Activated CD4-positive, alpha-beta T cell treated with anti-CD3 and anti-CD28 coated beads, Interleukin-2, amount 50 U/mL, for 48 hours (primary cell): ENCODE measurements at regions not wholly inside any gene's neighbourhood (a gene's known extent, or its start where the extent isn't known, plus 50 kb on each side); places are given as distances from the start of the nearest gene placed in this dataset.

Experiments
- DNase-seq, 2 experiments: peaks; one replicate each; pipeline ENCODE4 v3.0.0-alpha.2; 2020

DNA sequence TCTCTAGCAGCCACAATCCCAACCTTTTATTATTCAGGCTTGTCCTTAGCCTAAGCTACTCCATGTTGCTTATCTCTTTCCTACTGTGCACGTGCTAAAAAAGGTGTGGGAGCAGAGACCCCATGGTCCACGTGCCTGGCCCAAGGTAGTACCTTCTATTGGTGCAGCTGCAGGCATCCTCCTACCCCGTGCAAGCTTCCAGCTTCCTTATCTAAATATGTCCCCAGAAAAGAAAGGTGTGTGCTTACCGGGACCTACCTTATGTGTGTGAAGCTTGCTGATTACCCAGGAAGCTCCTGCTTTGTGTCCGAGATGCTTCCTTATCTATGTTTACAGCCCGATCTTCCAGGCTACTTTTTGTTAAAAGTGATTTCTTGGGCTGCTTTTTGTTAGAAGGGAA lies 2382.4 kb downstream of the PCDH9 start:
- no peak for DNase-seq

DNA sequence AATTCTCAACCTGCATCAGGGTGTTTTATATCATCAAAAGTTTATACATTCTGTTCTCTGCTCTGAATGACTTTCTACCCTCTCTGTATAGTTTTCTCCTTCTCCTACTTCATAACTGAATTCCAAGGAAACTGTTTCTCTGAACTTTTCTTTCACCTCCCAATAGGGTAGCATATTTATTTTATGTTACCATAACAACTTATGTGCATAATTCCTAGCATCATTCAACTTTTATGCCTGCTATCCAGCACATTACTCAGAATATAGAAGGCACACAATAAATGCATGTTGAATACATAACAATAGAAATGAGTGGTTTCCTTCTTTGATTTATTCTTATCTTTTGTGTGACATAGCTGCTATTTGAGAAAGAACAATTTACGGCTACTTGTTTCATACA lies 2385.0 kb downstream of the PCDH9 start:
- DNase-seq: no peak

DNA sequence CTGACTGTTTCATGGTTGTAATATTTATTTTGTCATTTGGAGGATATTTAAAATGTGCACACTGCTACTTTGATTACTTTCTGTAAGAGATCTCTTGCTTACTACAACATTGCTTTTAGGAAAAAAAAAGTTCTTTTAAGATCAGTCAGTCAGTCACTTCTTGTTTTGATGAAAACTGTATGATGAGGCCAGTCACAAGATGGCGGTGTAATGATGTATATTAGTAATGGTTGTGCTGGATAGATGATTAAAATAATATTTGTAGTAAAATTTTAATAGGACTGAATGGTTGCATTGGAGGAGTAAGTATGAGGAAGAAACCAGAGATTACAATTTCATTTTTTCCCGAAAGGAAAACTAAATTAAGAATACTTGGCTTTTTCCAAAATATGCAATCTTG lies 2411.1 kb downstream of the PCDH9 start:
- no peak for DNase-seq

DNA sequence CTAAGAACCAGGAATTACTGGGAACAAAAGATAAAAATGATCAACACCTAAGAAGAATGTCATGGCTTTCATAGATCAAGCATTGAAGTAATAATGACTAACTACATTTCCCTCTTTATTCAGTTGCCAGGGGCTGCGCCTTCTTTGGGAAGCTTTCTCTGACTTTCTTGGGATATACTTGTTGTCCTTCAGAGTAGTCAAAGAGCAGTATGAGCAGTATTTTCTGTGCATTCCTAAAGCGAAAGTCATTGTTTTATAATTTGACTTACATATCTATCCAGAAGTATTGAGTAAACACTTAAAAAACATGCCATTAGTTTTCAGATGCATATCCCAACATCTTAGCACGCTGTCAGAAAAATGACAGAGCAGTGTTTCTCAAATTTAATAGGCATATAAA lies 2412.4 kb downstream of the PCDH9 start:
- no peak for DNase-seq

DNA sequence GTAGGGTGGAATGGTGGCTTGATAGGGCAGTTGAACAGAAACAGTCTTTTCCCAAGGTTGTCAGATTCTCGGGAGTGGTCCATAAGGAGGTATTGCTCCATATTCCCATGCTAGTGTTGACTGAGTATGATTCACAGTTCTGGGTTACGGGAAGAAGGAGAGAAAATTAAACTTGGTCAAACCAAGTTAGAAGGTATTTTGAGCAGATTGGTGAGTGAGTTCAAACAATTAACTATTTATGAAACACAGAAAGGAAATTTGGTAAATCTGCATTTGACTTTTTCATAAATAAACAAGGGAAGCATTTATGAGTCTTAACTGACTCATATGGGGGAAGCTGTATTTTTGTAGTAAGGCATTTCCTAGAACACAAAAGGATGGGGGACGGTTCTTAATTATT lies 2419.4 kb downstream of the PCDH9 start:
- no peak for DNase-seq

DNA sequence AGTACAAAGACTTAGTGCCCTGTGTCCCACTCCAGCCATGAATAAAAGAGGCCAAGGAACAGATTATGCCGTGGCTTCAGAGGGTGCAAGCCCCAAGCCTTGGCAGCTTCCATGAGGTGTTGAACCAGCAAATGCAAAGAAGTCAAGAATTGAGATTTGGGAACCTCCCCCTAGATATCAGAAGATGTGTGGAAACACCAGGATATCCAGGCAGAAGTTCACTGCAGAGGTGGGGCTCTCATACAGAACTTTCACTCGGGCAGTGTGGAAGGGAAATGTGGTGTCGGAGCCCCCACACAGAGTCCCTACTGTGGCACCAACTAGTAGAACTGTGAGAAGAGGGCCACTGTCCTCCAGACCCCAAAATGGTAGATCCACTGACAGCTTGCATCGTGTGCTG lies 2421.4 kb downstream of the PCDH9 start:
- no peak for DNase-seq

DNA sequence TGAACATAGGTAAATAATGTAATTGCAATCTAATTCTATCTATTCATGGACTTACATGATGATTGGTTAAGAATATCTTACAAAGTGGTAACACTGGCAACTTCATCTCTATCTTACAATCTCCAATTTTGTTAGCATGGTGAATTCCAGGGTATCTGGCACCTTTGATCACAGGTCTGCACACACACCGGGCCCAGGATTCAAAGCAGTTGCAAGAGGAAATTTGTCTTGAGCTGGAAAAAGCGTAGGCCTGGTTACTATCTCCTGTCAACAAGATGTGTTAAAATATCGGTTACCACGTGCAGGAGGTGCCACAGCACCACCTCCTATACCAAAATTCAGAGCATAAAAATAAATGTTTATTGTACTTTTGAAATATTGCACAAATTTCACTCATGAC lies 2428.4 kb downstream of the PCDH9 start:
- no peak for DNase-seq

DNA sequence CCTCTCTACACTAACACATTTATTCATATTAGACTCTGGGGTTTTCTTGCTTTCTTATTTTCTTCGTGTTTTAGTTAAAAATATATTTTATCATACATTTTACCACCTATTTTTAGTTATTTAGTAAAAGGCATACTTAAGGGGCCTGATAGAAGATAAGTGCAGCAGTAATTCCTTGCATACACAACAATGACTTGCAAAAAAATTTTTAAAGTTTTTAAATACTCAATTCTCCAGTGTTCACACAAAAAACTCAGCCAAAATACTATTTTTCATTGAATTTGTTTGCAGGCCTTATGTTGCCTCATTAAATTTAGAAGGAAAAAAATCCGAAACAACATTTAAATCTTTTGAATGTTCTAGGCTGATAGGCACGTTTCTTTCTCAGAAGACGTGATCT lies 2431.7 kb downstream of the PCDH9 start:
- DNase-seq: no peak

DNA sequence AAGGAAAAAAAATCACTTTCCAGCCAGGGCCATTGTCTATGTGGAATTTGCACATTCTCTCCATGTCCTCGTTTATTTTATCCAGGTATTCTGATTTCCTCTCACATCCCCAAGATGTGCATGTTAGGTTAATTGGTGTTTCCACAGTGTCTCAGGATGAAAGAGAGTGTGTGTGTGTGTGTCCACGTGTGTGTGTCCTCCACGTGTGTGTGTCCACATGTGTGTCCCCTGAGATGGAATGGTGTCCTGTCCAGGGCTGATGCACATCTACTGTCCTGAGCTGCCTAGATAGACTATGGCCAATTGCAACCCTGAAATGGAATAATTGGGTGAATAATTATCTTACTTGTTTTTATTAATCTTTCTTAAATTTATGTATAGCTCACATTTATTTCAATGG lies 2436.5 kb downstream of the PCDH9 start:
- no peak for DNase-seq

DNA sequence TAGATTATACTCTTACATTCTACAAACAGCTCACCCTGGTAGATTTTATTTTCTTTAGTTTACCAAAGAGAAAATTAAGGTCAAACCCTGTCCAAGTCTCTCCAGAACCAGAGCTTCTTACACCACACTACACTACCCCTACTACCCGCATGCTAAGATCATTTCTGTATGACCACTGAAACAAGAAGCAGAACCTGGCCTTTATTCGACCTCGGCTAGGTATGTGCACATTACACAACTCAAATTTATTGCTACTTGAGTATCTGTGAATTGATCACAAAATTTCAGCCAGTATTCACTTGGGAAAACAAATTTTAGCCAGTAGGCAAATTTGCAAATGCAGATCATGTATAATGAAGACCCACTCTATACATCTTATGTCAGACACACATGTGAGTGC lies 2437.0 kb downstream of the PCDH9 start:
- DNase-seq: no peak

DNA sequence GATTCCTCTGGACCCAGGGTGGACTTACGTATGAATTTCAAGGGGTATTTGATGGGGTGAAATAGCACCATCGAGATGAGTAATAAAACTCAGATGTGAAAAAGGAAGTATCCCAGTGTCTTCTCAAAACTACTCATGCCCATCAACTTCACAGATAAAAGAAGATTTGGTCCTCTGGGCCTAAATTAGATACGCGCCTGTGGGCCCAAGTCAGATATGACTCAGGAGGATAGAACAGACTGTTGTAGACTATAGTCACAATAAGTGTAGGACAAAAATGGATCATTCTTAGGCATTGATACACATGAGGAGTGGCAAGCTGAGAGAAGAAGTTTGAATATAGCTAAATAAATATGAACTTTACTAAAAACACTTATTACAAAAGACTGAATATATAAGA lies 2438.8 kb downstream of the PCDH9 start:
- DNase-seq: no peak

DNA sequence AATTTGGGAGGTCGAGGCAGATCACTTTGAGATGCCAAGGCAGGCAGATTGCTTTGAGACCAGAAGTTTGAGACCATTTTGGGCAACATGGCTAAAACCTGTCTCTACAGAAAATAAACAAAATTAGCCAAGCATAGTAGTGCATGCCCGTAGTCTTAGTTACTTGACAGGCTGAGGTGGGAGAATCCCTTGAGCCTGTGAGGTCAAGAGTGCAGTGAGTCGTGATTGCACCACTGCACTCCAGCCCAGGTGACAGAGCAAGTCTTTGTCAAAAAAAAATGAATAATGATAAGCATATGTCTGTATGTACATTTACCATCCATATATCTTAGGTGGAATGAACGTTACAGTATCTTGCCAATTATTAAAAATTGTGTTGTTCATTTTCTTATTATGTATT lies 2447.7 kb downstream of the PCDH9 start:
- no peak for DNase-seq

DNA sequence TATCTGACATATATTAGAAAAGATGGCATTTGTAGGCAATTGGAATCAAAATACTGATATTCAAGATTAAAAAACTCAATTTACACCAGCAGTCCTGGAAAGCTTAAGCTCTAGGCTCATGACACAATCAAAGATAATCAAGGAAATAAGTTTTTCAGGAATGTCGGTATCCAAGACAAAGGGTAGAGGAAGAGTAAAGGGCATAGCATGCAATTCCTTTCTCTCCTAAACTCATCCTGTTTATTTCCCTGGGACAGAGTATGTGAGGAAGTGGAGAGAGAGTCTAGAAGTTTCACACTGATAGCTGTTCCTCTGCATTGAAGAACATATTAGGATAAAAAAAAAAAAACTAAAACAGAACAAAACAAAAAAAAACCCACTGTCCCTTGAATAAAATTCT lies 2452.1 kb downstream of the PCDH9 start:
- DNase-seq: no peak

DNA sequence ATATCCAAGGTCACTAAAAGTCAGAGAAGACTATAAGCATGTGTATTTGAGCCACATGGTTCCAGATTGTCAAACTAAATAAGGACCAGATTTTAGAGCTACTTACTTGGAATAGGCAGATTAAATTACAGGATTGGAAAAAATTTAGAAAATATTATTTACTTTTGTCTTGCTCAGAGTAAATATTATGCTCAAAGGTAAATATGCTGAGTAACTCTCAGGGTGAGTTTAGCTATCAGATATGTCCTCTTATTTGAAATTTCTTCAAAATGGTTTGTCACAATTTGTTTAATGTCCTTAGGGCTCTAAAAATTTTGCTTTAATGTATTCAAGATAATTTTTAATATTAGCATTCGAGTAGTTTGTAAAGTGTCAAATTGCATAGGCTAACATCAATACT lies 2455.2 kb downstream of the PCDH9 start:
- DNase-seq: no peak

DNA sequence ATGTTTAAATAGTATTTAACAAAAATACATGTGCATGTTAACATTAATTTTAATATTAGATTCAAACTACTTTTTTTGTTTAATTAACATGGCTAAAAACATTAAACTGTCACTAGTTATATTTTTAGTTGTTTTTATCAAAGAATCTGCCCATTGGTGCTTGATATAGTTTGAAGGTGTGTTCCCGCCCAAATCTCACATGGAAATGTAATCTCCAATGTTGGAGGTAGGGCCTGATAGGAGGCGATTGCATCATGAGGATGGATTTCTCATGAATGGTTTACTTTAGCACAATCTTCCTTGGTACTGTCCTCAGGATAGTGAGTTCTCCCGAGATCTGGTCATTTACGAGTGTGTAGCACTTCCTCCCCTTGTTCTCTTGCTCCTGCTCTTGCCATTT lies 2459.4 kb downstream of the PCDH9 start:
- DNase-seq: no peak

DNA sequence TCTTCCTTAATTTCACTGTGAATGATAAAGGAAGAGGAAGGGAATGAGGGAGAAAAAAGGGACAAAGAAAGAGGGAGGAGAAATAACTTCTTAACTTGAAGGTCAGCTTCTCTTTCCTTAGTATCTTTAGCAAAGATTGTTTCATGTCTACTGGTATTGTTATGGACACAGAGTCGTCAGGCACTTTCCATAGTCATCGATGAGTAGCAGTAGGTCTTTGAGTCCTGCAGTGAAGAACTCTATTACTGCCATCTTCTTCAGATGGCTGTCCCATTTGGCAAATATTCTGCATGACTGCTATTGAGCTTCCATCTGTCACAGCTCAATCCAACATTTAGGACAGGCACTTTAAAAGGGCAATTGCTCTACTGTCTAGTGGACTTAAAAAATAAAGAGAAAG lies 2463.1 kb downstream of the PCDH9 start:
- DNase-seq: no peak

DNA sequence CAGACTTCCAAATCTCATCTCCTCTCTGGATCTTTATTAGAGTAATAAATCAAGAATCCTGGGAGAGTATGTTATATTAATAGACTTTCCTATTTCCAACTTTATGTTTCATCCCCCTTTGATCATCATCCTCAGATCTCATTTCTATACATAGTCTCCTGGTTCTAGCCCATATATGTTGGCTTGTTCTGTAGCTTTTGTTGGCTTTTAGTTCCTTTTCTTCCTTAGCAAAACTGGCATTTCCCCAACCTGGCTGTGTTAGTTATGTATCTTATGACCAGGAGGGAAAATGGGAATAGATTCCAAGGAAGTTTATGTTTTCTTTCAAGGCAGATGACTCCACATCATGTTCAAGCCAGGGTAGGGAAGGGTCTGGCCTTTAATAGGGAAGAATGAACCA lies 2464.5 kb downstream of the PCDH9 start:
- no peak for DNase-seq

DNA sequence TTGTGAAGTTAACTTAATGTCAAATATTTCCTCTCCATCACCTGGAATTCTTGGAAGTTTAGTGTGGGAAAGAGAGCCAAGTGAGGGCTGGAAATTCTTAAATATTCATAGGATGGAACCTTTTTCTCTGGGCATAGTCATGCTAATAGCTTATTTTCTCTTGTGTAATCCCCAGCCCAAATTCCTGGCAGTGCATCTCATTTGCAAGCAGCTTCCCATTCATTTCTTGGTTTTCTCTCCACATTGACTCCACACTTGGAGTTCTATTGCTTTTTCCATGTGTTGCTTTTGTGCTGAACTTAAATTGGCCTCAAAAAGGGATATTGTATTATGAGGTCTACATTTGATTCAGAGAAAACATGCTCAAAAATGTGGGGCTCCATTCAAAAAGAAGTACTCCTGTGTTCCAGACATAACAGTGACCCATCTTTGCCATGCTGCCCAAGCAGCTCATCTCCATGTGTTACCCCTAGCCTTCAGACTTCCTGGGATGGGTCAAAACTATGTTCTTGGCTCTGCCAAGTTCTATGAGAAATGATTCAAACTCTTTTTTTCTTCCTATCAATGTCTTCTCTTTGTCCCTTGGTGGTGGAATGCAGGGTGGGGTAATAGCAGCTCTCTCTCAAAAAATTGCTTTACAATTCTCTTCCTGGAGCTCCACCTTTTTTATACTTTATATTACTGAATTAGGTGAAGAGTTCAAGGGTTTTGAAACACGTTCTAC lies 2471.5 kb downstream of the PCDH9 start:
- DNase-seq: no peak

DNA sequence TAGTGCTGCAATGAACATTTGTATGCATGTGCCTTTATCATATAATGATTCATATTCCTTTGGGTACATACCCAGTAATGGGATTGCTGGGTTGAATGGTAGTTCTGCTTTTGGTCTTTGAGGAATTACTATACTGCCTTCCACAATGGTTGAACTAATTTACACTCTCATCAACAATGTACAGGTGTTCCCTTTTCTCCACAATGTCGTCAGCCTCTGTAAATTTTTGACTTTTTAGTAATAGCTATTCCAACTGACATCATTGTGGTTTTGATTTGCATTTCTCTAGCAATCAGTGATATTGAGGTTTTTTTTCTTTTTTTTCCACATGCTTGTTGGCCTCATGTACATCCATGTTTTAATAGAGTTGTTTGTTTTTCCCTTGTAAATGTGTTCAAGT lies 2473.5 kb downstream of the PCDH9 start:
- DNase-seq: no peak

DNA sequence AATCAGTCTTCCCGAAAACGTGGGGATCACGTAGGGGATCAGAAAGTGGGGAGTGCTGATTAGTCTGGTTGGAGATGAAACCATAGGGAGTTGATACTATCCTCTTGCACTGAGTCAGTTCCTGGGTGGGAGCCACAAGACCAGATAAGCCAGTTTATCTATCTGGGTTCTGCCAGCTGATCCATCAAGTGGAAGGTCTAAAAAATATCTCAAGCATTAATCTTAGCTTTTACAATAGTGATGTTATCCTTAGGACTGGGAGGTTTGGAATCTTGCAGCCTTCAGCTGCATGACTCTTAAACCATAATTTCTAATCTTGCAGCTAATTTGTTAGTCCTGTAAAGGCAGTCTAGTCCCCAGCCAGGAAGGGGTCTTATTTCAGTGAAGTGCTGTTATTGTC lies 2474.2 kb downstream of the PCDH9 start:
- DNase-seq: no peak

DNA sequence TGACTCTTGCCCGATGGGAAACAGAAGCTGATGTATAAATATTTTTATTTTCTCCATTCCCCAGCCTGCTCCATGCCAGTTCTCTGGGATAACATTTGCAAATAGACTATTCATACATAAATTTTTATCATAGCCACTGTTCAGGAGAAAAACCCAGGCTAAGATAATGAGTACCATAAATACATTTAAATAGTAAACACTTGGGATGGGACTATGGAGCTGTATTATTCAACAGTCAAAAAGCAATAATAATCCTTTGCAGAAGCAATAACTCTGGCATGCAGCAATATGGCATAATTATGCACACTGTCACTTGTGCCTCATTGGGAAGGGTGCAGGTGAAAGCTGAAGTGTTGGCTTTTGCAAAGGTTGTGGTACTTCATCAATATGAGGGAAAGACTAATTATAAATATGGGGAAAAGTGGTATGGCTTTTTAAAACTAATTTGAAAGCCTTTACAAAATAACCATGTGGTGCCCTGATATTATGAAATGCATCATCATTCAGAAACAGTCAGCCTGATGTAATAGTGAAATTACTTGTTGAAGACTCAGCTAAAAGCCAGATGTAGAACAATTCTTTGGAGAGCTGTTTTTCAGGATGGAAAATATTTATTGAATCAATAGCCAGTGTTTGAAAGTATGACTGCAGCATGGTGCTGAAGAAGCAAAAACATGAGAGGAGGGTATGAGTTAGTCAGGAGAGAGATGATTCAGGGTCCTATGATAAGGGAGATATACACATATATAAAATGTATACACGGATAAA lies 2476.7 kb downstream of the PCDH9 start:
- DNase-seq: no peak

DNA sequence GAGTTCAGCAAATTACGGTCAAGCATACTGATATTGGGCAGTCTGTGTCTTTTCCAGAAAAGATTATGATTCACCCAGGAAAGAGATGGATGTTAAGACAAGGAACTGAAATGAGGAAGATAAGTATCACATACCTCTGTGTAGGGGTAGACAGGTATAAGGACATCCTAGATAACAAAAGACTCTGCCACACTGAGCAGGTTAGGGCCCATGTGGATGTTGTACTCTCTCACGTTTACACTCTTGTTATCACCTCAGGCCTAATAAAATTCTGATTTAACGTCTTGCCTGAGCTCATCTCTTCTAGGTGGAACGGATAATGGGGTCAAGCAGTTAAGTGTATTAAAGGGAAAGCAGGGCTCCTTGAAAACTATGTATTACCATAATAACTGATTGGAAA lies 2480.8 kb downstream of the PCDH9 start:
- DNase-seq: no peak

DNA sequence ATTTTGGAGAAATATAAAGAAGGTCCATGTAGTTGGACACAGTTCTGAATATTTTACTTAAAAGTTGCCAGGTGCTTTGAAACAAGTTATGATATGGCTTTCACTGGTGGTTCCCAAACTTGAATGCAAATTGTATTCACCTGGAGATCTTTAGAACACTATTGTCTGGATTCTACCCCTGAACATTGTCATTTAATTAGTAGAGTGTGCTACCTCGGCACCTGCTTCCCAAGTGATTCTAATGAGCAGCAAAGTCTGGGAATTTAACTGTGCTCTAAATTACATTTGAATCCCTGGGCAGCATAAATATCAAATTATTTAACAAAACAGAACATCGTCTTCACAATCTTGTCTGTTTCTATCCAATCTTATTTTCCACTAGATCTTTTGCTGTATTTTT lies 2483.3 kb downstream of the PCDH9 start:
- no peak for DNase-seq

DNA sequence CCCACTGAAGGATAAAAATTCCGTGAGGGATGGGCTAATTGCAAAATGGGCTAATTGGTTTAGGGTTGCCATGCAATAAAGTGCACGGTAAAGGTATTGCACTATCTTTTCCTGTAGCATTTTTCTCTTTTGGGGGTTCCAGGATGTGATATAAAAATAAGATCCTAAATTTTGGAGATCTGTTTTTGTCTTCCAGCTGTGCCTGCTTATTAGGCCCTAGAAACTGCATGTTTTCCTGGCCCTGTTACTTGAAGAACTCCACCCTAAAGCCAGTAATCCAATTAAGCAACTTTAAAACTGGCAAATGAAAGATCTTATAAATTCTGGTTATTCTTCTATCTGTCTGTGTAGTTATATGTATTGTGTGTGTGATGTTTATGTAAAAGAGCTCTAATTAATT lies 2489.6 kb downstream of the PCDH9 start:
- DNase-seq: no peak

DNA sequence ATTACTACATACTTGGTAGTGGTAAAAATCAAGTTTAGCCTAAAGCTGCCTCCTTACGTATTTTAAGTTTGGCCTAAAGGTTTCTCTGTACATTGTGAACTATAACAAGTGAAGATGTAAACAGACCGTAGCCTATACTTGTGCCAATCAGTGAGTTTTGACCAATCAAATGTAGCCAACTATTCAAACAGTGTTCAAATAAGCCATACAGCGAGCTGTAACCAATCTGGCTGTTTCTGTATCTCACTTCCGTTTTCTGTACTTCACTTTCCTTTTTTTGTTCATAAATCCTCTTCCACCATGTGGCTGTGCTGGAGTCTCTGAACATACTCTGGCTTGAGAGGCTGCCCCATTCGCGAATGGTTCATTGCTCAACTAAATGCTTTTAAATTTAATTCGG lies 2504.6 kb downstream of the PCDH9 start:
- DNase-seq: no peak
